ENCODE measurements at regions not wholly inside any gene's neighbourhood (a gene's known extent, or its start where the extent isn't known, plus 50 kb on each side); places are given as distances from the start of the nearest gene placed in this dataset.

- H2AFZ ChIP-seq (replicated peaks; ENCODE audit: low read length, poor library complexity), result no peak overlapping the region
- no peak overlapping the region for H4K5ac ChIP-seq (ENCODE audit: low read depth, low read length)
- intact Hi-C loops (cut with micrococcal nuclease), result no loop called here
- no peaks in the 10 kb centered on the region for H3K9me3 ChIP-seq (ENCODE audit: control insufficient read depth, insufficient read depth, low read length)
- no peaks in the 10 kb centered on the region for H3K9me1 ChIP-seq (ENCODE audit: insufficient read depth, low read length)
- BruUV-seq (replicated peaks), result no TSS peak
- no CpG with 5 or more reads among the region's 1 CpG for WGBS, 2 experiments (ENCODE audit: extremely low coverage in 2 of 2, insufficient read length in 1 of 2)
- no peak overlapping the region for H3K14ac ChIP-seq (replicated peaks; ENCODE audit: low read depth, low read length)
- no peaks in the 10 kb centered on the region for H3K79me1 ChIP-seq (ENCODE audit: low read depth in 1 of 2, low read length in 2 of 2)
- ATAC-seq (ENCODE audit: low read depth) (no peak), DNase-seq (no peak)
- H2BK20ac ChIP-seq (ENCODE audit: low read depth, low read length), result no peak overlapping the region
- ChIA-PET POLR2A (ENCODE audit: unreplicated experiment) (no interaction called here), CTCF (interaction anchor here (0.6 kb wide), 1 partner anchor 48 kb away, joined by 3 read pairs; no protein-coding TSS in a partner anchor)
- no peaks in the 10 kb centered on the region for H4K20me1 ChIP-seq (ENCODE audit: insufficient read depth, low read length)
- H2AK9ac ChIP-seq (replicated peaks; ENCODE audit: low read depth, low read length, poor library complexity), result no peak overlapping the region
- H4K91ac ChIP-seq (ENCODE audit: insufficient read depth, low read depth, low read length), result no peak overlapping the region
- in situ Hi-C loops (cut with MboI; ENCODE audit: low sequenced_read_pairs), result no loop called here
- H3K27me3 ChIP-seq (ENCODE audit: control insufficient read depth, insufficient read depth, low read length), result no peaks in the 10 kb centered on the region
- H2BK120ac ChIP-seq (ENCODE audit: low read depth, low read length), result no peak overlapping the region
- no peak overlapping the region for H3K9ac ChIP-seq (ENCODE audit: low read depth, low read length)
- no peak overlapping the region for H3K4me2 ChIP-seq (ENCODE audit: low read depth, low read length)
- H3K27ac ChIP-seq (ENCODE audit: insufficient read depth, low read length), result no peak overlapping the region
- H3K4me3 ChIP-seq (ENCODE audit: insufficient read depth, low read depth, low read length), result no peak overlapping the region
- no peak overlapping the region for H3K18ac ChIP-seq (ENCODE audit: low read depth, low read length)
- TF ChIP-seq MAZ (IDR thresholded peaks at IDR 0.05; ENCODE audit: borderline replicate concordance, low read depth, low read length) (no peak), RAD21 (IDR thresholded peaks at IDR 0.05; ENCODE audit: low read length) (no peak), SMC3 (IDR thresholded peaks at IDR 0.05; ENCODE audit: low read depth, low read length) (no peak), MXI1 (IDR thresholded peaks at IDR 0.05; ENCODE audit: borderline replicate concordance, low read depth, low read length) (no peak)
- H3K23ac ChIP-seq (ENCODE audit: low read depth, low read length), result no peak overlapping the region
- H3K56ac ChIP-seq (ENCODE audit: extremely low read depth, insufficient read depth, low read length), result no peak overlapping the region
- no peak overlapping the region for H4K8ac ChIP-seq (ENCODE audit: low read depth in 2 of 2, low read length in 2 of 2)
- no peak overlapping the region for H3K4ac ChIP-seq (ENCODE audit: low read depth, low read length)
- no peaks in the 10 kb centered on the region for H3K4me1 ChIP-seq (ENCODE audit: control insufficient read depth, insufficient read depth, low read length)
- no peak overlapping the region for H2BK15ac ChIP-seq (ENCODE audit: low read depth, low read length)
- H3K36me3 ChIP-seq (ENCODE audit: control insufficient read depth, insufficient read depth, low read length), result no peaks in the 10 kb centered on the region
- dilution Hi-C loops (cut with HindIII; ENCODE audit: low sequenced_read_pairs, unreplicated experiment), result no loop called here
- H2BK5ac ChIP-seq (ENCODE audit: low read depth, low read length, poor library complexity, severe bottlenecking), result no peak overlapping the region
- no peak overlapping the region for H2AK5ac ChIP-seq (ENCODE audit: low read depth, low read length)
Measured at GRCh38 chr4:133618963-133619362, 469.9 kb downstream of the PCDH10 start.

All from IMR-90 (cell line).